ENCODE measurements at regions not wholly inside any gene's neighbourhood (a gene's known extent, or its start where the extent isn't known, plus 50 kb on each side); places are given as distances from the start of the nearest gene placed in this dataset.

DNA sequence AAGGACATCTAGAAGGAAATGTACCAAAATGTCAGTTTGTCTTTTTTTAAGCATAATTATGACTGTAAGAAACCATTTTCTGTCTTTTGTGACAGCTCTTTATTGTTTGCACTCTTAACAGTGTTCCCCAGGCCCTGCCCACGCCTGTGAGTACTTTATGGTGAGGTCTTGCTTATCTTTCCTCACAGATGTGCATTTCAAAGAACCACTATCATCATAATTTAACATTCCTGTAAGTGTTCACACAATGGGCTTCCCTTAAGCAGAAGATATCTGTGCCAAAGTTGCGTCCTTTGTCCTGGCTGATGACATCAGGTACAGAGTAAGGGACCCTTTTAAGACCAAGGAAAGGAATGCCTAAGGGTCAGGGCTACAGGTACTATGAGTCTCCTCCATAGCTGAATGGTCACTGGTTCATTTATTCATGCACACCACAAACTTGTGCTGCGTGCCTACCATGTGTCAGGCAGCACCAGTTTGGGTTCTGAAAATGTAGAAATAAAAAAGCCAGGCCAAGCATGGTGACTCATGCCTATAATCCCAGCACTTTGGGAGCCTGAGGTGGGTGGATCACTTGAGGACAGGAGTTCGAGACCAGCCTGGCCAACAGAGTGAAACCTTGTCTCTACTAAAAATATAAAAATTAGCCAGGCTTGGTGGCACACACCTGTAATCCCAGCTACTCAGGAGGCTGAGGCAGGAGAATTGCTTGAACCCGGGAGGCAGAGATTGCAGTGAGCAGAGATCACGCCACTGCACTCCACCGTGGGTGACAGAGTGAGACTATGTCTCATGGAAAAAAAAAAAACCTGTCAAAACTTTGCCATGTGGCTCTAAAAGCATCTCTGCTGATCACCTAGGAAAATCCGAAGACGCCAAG, 55.4 kb upstream of the NLK start:
- intact Hi-C loops (cut with DNase I), result no loop called here
- ATAC-seq (no peak), DNase-seq (ENCODE audit: missing footprints) (no peak)

DNA sequence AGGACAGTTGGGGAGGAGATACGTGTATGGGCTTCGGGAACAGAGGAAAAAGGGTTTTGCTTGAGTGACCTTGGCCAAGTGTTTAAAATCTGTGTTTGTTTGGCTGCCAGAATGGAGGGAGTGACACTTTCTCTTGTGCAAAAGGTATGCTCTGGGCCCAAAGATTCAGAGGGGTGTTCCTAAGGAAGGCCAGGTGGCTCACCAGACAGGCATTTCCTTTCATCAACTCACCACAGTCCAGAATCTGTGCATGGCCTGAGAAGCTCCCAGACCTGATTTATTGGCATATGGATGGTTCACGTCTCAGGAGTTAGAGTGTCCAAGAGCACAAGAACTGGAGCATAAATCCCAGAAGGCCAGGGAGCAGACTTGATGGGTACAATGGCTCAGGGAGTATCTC, 53.4 kb upstream of the NLK start:
- intact Hi-C loops (cut with DNase I), result no loop called here
- DNase-seq (ENCODE audit: missing footprints), result no peak
- no peak for ATAC-seq

DNA sequence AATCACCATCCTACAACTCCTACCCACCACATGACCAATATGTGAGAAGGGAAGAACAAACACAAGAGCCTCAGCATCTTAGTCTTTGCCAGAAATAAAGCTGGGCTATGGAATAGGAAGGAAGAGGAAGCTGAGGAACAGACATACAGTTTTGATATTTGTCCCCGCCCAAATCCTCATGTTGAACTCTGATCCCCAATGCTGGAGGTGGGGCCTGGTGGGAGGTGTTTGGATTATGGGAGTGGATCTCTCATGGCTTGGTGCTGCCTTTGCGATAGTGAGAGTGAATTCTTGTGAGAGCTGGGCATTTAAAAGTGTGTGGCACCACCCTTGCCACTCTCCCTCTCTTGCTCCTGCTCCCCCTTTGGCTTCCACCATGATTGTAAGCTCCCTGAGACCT, 52.4 kb upstream of the NLK start:
- ATAC-seq, result no peak

DNA sequence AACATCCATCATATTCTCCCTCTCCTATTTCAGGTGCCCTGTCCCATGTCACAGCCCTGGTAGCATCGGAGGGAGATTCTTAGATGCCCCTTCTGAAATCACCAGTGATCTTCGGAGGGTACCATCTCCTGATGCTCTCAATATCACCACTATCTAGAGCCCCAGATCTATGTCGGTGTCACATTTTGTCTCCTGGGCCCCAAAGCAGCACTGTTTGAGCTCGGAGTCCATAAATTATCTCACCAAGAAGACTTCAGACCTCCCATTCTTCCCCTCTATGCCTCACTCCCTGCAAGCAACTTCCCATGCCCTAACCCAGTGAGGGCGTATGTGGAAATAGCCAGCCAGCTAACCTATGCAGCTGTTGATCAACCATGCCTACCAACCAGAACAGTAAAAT, 51.5 kb upstream of the NLK start:
- no peak for DNase-seq (ENCODE audit: missing footprints)
- intact Hi-C loops (cut with DNase I), result loop anchor here (5.0 kb wide), 1 partner anchor 41 kb away; no protein-coding TSS in a partner anchor

More for the DNA sequence above, 52.4 kb upstream of the NLK start:
- intact Hi-C loops (cut with DNase I), result loop anchor here (5.0 kb wide), 1 partner anchor 42 kb away; no protein-coding TSS in a partner anchor
- no peak for DNase-seq (ENCODE audit: missing footprints)

DNA sequence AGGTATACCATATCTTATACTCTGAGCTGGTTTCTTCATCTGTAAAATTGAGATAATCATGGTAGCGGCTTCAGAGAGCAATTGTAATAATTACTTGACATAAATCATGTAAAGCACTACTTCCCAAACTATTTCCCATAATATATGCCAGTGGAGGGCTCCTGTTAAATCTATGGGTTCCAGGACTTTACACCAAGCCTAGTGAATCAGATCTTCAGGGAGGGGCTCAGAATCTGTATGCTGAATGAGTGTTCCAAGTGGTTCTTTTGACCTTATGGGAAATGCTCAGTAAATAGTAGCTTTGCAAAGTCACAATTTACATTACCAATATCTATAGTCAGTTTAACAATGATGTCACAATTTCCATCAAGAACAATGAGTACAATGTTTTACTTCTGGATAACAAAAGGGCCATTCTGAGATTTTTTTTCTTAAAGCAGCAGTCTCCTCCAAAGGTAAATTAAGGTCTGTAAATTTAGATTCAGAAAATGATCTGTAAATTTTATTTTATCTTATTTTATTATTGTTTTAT, 50.9 kb upstream of the NLK start:
- intact Hi-C loops (cut with DNase I), result loop anchor here (5.0 kb wide), 1 partner anchor 41 kb away; no protein-coding TSS in a partner anchor
- no peak for ATAC-seq
- no peak for DNase-seq (ENCODE audit: missing footprints)

More for the DNA sequence above, 51.5 kb upstream of the NLK start:
- no peak for ATAC-seq
